Keratinocyte (primary cell): ENCODE measurements at regions not wholly inside any gene's neighbourhood (a gene's known extent, or its start where the extent isn't known, plus 50 kb on each side); places are given as distances from the start of the nearest gene placed in this dataset.

ENCODE experiments used
- EZH2 ChIP-seq: IDR thresholded peaks from one replicate; pipeline ENCODE4 v1.6.1; 2012; ENCODE audit warnings: inconsistent platforms, mild to moderate bottlenecking, low read length, moderate library complexity
- TF ChIP-seq, protein P1 (sequence below), 3 experiments: IDR thresholded peaks in 1 of 3; conservative IDR thresholded peaks in 1 of 3; optimal IDR thresholded peaks in 1 of 3; 2 replicates in 2 of 3; 3 replicates in 1 of 3; pipeline versions ENCODE3 to v1.5.1; 2011; ENCODE audit warnings: low read length in 3 of 3, mild to moderate bottlenecking in 3 of 3, moderate library complexity in 2 of 3, control low read depth in 1 of 3, inconsistent platforms in 1 of 3; ENCODE audit not compliant: insufficient read depth in 2 of 3; ENCODE audit errors: extremely low read depth in 1 of 3

DNA sequence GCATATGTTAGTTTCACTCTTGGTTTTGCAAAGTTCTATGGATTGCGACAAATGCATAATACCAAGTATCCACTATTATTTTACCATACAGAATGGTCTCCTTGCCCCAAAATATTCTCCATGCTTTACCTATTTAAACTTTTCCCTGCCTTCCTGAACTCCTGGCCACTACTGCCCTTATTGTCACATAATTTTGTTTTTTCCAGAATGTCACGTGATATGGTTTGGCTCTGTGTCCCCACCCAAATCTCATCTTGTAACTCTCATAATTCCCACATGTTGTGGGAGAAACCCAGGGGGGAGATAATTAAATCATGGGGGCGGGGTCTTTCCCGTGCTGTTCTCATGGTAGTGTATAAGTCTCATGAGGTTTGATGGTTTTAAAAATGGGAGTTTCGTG is 760.0 kb downstream of the METTL4 start:
- TF ChIP-seq, protein P1, sequence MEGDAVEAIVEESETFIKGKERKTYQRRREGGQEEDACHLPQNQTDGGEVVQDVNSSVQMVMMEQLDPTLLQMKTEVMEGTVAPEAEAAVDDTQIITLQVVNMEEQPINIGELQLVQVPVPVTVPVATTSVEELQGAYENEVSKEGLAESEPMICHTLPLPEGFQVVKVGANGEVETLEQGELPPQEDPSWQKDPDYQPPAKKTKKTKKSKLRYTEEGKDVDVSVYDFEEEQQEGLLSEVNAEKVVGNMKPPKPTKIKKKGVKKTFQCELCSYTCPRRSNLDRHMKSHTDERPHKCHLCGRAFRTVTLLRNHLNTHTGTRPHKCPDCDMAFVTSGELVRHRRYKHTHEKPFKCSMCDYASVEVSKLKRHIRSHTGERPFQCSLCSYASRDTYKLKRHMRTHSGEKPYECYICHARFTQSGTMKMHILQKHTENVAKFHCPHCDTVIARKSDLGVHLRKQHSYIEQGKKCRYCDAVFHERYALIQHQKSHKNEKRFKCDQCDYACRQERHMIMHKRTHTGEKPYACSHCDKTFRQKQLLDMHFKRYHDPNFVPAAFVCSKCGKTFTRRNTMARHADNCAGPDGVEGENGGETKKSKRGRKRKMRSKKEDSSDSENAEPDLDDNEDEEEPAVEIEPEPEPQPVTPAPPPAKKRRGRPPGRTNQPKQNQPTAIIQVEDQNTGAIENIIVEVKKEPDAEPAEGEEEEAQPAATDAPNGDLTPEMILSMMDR (optimal IDR thresholded peaks at IDR 0.05 in 1 of 3, IDR thresholded peaks at IDR 0.05 in 1 of 3, conservative IDR thresholded peaks at IDR 0.05 in 1 of 3; ENCODE audit: extremely low read depth in 1 of 3, insufficient read depth in 2 of 3, low read length in 3 of 3) = no peak
- no peak for TF ChIP-seq EZH2
